Fibroblast of the aortic adventitia (primary cell): ENCODE measurements at regions not wholly inside any gene's neighbourhood (a gene's known extent, or its start where the extent isn't known, plus 50 kb on each side); places are given as distances from the start of the nearest gene placed in this dataset.

Experiments used
- DNase-seq: peaks from one replicate; pipeline ENCODE4 v3.0.0-alpha.2; 2010; ENCODE audit warnings: low read depth
- H3K4me3 ChIP-seq: 2 replicates; pipeline ENCODE4 v1.5.1; 2011; ENCODE audit warnings: low read depth, mild to moderate bottlenecking, control low read depth, low read length, moderate library complexity
- CTCF ChIP-seq: IDR thresholded peaks from 2 replicates; pipeline ENCODE4 v1.5.1; 2011; ENCODE audit warnings: mild to moderate bottlenecking, low read length, control low read depth, inconsistent platforms; ENCODE audit not compliant: insufficient read depth

- no peak overlapping the region for H3K4me3 ChIP-seq
- DNase-seq: no peak
- no peak for TF ChIP-seq CTCF
These were observed 56.0 kb upstream of the ZNF354A start for GRCh38 chr5:178786417-178786816.

DNA sequence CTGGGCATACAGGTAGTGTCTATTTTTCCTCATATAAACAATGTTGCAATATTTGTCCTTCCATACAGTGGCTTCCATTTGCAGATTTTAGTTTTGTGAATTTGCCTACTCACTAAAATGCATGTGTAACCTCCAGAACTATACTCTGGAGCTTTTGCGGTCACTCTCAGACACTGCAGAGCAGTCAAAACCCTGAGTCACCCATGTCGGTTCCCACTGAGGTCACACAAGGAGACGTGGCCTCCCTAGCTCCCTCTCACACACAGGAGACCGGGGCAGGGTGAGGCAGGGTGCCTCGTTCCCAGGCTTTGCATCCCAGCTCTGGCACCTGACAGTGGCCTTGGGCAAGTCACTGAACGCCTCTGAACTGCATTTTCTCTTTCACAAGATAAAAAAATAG, 55.5 kb upstream of the ZNF354A start:
- no peak overlapping the region for H3K4me3 ChIP-seq
- TF ChIP-seq CTCF: no peak
- no peak for DNase-seq

- no peak overlapping the region for H3K4me3 ChIP-seq
- no peak for DNase-seq
- no peak for TF ChIP-seq CTCF
These were observed 53.9 kb upstream of the ZNF354A start for GRCh38 chr5:178784391-178784790.

- DNase-seq: no peak
- no peak overlapping the region for H3K4me3 ChIP-seq
- TF ChIP-seq CTCF: no peak
These were observed 51.5 kb upstream of the ZNF354A start for GRCh38 chr5:178781936-178782335.

DNA sequence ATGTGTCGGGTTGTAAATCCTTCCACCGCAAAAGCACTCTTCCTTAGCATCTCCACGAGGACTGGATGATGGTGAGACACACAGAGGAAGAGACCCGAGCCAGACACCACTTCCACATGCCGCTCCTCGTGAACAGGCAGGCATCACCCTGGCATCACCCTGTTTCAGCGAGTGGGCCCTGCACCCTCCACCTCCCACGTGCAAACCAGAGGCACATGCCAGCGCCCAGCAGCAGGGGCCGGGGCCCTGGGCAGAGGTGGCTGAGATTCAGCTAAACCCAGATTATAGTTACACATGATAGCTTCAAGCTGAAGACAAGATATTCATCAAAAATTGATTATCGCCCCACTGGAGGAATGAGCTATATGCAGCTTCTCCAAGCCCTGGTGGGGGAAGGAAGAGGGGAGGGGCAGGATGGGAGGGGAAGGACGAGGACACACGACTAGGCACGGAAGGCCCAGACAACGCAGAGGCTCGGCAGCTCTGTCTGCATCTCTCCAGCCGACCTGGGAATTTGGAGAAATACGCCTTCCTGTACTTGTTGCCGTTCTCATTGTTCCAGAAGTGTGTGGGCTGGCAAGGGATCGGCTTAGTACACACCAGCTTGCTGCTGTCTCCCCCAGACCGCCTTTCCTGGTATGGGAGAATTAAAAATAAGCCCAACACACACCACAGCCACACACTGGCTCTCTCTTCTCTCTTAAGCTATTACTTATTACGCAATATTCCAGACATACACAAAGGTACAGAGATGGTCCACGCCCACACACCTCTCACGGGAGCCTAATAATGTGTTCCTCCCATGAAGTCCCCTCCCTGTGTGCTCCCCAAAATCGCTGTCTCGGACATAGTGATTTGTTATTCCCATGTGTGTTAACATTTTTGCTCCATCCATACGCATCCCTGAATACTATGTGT, 50.4 kb upstream of the ZNF354A start:
- TF ChIP-seq CTCF: no peak
- DNase-seq: no peak
- H3K4me3 ChIP-seq: no peak overlapping the region
